SU-DHL-6 (cell line): ENCODE measurements at regions not wholly inside any gene's neighbourhood (a gene's known extent, or its start where the extent isn't known, plus 50 kb on each side); places are given as distances from the start of the nearest gene placed in this dataset.

Experiments used
- CTCF ChIP-seq: fragments of 200-600 bp; sonication (generic); IDR thresholded peaks from one replicate; pipeline ENCODE4 v1.5.1; 2017; ENCODE audit warnings: antibody characterized with exemption, mild to moderate bottlenecking, low read length, moderate library complexity; ENCODE audit not compliant: insufficient read depth, poor library complexity, severe bottlenecking
- EZH2phosphoT487 ChIP-seq: fragments of 200-600 bp; sonication (generic), shearing (Covaris generic); conservative IDR thresholded peaks from 2 replicates; pipeline ENCODE4 v1.6.1; 2018; ENCODE audit warnings: mild to moderate bottlenecking, antibody characterized with exemption, low read length, moderate library complexity, mixed read lengths

- TF ChIP-seq CTCF (no peak), EZH2phosphoT487 (no peak)
Measured at GRCh38 chr5:136729901-136730355, 364.6 kb upstream of the TRPC7 start.
